ENCODE measurements at regions not wholly inside any gene's neighbourhood (a gene's known extent, or its start where the extent isn't known, plus 50 kb on each side); places are given as distances from the start of the nearest gene placed in this dataset.
A peak's percentile ranks its signal among the peaks of the same experiment; 100 is the strongest.

GRCh38 chr4:54547299-54548097 lies 110.3 kb upstream of the KIT start (continued):
- TF ChIP-seq REST (IDR thresholded peaks at IDR 0.05; ENCODE audit: borderline replicate concordance) (peak; percentile 73), REST (CRISPR knock-in tag; IDR thresholded peaks at IDR 0.05; ENCODE audit: low read depth) (no peak), ARNT (IDR thresholded peaks at IDR 0.05) (no peak), CUX1 (CRISPR knock-in tag; IDR thresholded peaks at IDR 0.05) (no peak), MYC (IDR thresholded peaks at IDR 0.05; ENCODE audit: low read depth, low read length) (no peak), MYC (CRISPR knock-in tag; IDR thresholded peaks at IDR 0.05; ENCODE audit: borderline replicate concordance, low read depth) (no peak), CREM (IDR thresholded peaks at IDR 0.05; ENCODE audit: low read depth) (no peak), ZNF398 (CRISPR knock-in tag; IDR thresholded peaks at IDR 0.05) (no peak), RB1 (IDR thresholded peaks at IDR 0.05; ENCODE audit: low read depth) (no peak)
